Right cardiac atrium (tissue), 5 donors: ENCODE measurements at regions not wholly inside any gene's neighbourhood (a gene's known extent, or its start where the extent isn't known, plus 50 kb on each side); places are given as distances from the start of the nearest gene placed in this dataset.

Experiments used
- ATAC-seq, 2 donors: fragments of 200-7000 bp; cut with Tn5 transposase; one replicate each; pipeline versions ENCODE4 v1.8.0 to v1.9.1; 2020; ENCODE audit warnings: moderate library complexity in 2 of 2, mild to moderate bottlenecking in 1 of 2
- DNase-seq, 3 donors: peaks; one replicate each; pipeline ENCODE4 v3.0.0-alpha.2; 2020
- H3K27ac ChIP-seq: one replicate; pipeline ENCODE4 v1.5.1; 2013; ENCODE audit warnings: mild to moderate bottlenecking, low read length, control low read depth, moderate library complexity
- H3K27me3 ChIP-seq: one replicate; pipeline ENCODE4 v1.6.1; 2013; ENCODE audit not compliant: control insufficient read depth, insufficient read depth
- H3K4me1 ChIP-seq: one replicate; pipeline ENCODE4 v1.6.1; 2013; ENCODE audit warnings: low read length; ENCODE audit not compliant: control insufficient read depth, insufficient read depth
- H3K4me3 ChIP-seq: one replicate; pipeline ENCODE4 v1.5.1; 2013; ENCODE audit warnings: low read length, control low read depth
- H3K9me3 ChIP-seq: one replicate; pipeline ENCODE4 v1.6.1; 2013; ENCODE audit warnings: low read length; ENCODE audit not compliant: control insufficient read depth
- WGBS: extraction: QIAGEN DNeasy Blood & Tissue Kit; methylation state at CpG from one replicate; pipeline ENCODE4 v1.1.7; 2013; 5-methylcytosine and 5-hydroxymethylcytosine counted together
- intact Hi-C, 4 donors: fragments of 100-400 bp; cut with DNase I; formaldehyde crosslinking; loops; one replicate each; pipeline versions ENCODE4 v1.11.0 to v1.14.0; 2022 to 2023
- donor health status: healthy with polysubstance abuse.
- donor health status: DM: no; HTN: yes; CAD: no.
- donor health status: DM: no; HTN: no; CAD: no.
- donor health status: DM: no; HTN: yes; CAD: no; lungs with severe emphysema.
- donor health status: DM: yes; HTN: yes; CAD: no.

DNA sequence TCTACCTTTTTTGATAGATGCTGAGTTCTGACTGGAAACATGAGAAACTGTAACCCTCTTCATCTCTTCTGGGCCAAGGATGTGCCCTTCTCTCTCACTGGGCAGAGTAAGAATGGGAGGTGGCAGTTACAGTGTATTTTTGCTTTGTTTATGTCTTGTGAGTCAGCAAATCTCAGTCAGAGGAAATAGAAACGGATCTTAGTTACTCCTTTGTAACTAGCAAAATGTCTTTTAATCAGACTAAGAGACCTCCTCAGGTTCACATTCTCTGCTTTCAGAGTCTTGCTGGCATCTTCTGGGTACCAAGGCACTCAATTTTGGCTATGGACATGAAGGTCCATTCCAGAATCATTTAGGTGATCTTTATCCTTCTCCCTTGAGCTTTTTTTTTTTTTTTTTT, 70.9 kb downstream of the HHEX start:
- WGBS, result 44% methylated on average over 1 of the region's 1 CpG
- H3K27ac ChIP-seq, result no peak overlapping the region
- H3K9me3 ChIP-seq, result no peaks in the 10 kb centered on the region
- no peaks in the 10 kb centered on the region for H3K27me3 ChIP-seq
- ATAC-seq (no peak), DNase-seq (no peak)
- peaks cover 12% of the 10 kb centered on the region for H3K4me1 ChIP-seq
- no peak overlapping the region for H3K4me3 ChIP-seq
- intact Hi-C loops, result no loop called here

GRCh38 chr10:92761571-92761970, 71.8 kb downstream of the HHEX start:
- no peak for DNase-seq
- Histone ChIP-seq H3K4me1 (peaks cover 12% of the 10 kb centered on the region), H3K4me3 (no peak overlapping the region), H3K27ac (no peak overlapping the region), H3K27me3 (no peaks in the 10 kb centered on the region), H3K9me3 (no peaks in the 10 kb centered on the region)
- no peak for ATAC-seq
- intact Hi-C loops, result no loop called here
- 90% methylated on average over 4 of the region's 4 CpGs for WGBS

DNA sequence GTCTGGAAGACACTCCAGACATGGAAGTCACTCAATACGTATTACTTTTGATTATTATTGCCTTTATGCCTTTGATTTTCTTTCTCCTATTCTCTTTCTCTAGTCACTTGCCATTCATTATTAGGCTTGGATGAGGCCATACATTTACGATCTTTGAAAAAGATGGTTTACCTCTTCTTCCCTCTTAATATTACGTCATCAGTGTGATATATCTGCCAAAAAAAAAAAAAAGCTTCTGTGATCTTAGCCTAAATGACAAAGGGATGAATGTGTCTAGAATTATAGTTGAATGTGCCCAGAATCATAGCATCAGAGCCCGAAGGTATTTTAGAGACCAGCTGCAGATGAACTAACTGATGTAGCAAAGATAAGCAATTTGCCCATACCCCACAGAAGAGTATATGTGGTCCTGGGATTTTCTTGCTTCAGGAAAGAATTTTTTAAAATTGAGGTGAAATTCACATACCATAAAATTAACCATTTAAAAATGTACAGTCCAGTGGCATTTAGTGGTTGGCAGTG, 73.9 kb downstream of the HHEX start:
- peaks cover 2% of the 10 kb centered on the region for H3K4me1 ChIP-seq
- intact Hi-C loops, result no loop called here

DNA sequence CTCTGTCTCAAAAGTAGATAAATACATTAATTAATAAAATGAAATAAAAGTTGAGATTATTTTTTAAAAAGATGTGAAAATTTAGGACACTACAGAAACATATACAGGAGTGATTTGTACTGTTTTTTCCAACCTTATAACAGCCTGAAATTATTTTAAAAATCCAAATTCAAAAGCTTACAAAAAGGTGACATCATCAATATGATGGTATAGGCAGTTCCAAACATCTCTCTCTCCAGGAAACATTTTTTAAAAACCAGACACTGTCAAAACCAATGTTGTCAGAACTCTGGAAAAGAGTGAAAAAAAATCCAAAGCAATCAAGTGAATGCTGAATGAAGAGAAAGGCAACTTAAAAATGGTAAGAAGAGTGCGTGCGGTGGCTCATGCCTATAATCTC, 76.7 kb downstream of the HHEX start:
- Histone ChIP-seq H3K9me3 (no peaks in the 10 kb centered on the region), H3K4me1 (peaks cover 2% of the 10 kb centered on the region), H3K27ac (no peak overlapping the region), H3K27me3 (no peaks in the 10 kb centered on the region), H3K4me3 (no peak overlapping the region)
- 95% methylated on average over 2 of the region's 2 CpGs for WGBS
- intact Hi-C loops, result no loop called here
- no peak for ATAC-seq
- no peak for DNase-seq

More for the DNA sequence above, 73.9 kb downstream of the HHEX start:
- ATAC-seq (no peak), DNase-seq (no peak)
- WGBS, result 94% methylated on average over 4 of the region's 4 CpGs
- no peak overlapping the region for H3K4me3 ChIP-seq
- H3K9me3 ChIP-seq, result no peaks in the 10 kb centered on the region
- no peaks in the 10 kb centered on the region for H3K27me3 ChIP-seq
- H3K27ac ChIP-seq, result no peak overlapping the region

- Histone ChIP-seq H3K4me1 (no peaks in the 10 kb centered on the region), H3K27me3 (no peaks in the 10 kb centered on the region), H3K9me3 (no peaks in the 10 kb centered on the region), H3K27ac (no peak overlapping the region), H3K4me3 (no peak overlapping the region)
- ATAC-seq, result no peak
- intact Hi-C loops, result no loop called here
- WGBS, result 92% methylated on average over 1 of the region's 1 CpG
- DNase-seq, result no peak
Measured at GRCh38 chr10:92768104-92768503, 78.3 kb downstream of the HHEX start.

DNA sequence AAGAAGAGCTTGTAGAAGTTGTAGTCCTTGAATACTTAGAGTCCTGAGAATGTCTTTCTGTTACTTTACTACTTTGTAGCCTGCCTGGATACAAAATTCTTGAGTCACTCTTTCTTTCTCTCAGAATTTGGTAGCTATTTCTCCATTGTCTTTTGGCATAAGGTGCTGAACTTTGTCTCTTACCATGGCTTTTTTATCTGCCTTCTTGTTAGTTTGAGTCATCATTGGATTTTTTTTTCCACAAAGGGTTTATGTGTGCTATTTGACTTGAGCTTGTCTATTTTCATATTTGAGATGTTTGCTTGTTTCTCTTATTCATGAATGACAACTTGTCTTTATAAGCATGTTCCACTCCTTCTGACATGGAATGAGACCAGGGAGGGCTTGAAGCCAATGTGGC, 74.5 kb upstream of the EXOC6 start:
- DNase-seq (no peak), ATAC-seq (no peak)
- Histone ChIP-seq H3K27me3 (no peaks in the 10 kb centered on the region), H3K4me3 (no peak overlapping the region), H3K4me1 (no peaks in the 10 kb centered on the region), H3K27ac (no peak overlapping the region), H3K9me3 (no peaks in the 10 kb centered on the region)
- intact Hi-C loops, result no loop called here

DNA sequence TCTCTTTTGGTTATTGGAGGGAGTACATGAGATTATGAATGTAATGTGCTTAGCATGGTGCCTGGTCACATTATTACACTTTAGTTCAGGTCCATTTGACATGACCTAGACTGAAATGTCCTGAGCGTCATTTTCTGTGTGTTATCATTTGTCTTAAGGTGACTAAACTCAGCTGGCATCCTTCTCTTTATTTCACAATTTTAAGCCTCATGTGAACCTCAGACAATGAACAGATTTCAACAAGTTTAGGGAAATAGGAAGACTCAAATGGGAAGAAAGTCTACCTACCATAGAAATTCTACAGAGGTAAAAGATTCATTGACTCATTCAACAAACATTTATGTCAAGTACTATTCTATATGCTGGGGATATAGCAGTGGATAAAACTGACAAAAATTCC, 70.2 kb upstream of the EXOC6 start:
- H3K9me3 ChIP-seq, result no peaks in the 10 kb centered on the region
- H3K27me3 ChIP-seq, result no peaks in the 10 kb centered on the region
- H3K27ac ChIP-seq, result no peak overlapping the region
- intact Hi-C loops, result no loop called here
- DNase-seq (no peak), ATAC-seq (no peak)
- no peaks in the 10 kb centered on the region for H3K4me1 ChIP-seq
- 85% methylated on average over 1 of the region's 1 CpG for WGBS
- no peak overlapping the region for H3K4me3 ChIP-seq

DNA sequence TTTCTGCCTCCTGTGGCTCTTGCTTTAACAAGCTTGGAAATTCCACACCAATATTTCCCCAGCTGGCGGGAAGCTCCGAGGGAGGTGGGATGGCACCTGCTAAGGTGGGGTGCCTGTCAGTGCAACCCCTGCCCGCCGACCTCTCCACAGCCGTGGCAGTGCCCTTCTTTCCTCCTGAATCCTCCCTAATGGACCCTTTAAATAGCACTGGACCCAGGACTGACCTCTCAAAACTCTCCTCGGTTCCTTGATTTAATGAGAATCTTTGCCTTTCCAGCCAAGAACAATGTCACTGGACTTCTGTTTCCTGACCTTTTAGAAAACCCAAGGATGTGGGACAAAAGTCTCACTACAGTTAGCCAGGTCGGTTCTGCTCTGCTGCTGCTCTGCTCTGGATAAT, 63.2 kb upstream of the EXOC6 start:
- H3K4me1 ChIP-seq, result no peaks in the 10 kb centered on the region
- H3K9me3 ChIP-seq, result no peaks in the 10 kb centered on the region
- DNase-seq (no peak), ATAC-seq (no peak)
- no peak overlapping the region for H3K27ac ChIP-seq
- H3K27me3 ChIP-seq, result no peaks in the 10 kb centered on the region
- intact Hi-C loops, result no loop called here
- 60% methylated on average over 7 of the region's 7 CpGs for WGBS
- H3K4me3 ChIP-seq, result no peak overlapping the region

GRCh38 chr10:92787557-92788152, 60.7 kb upstream of the EXOC6 start:
- no peak overlapping the region for H3K4me3 ChIP-seq
- ATAC-seq (no peak), DNase-seq (no peak)
- no peaks in the 10 kb centered on the region for H3K4me1 ChIP-seq
- no peak overlapping the region for H3K27ac ChIP-seq
- H3K27me3 ChIP-seq, result no peaks in the 10 kb centered on the region
- 69% methylated on average over 11 of the region's 11 CpGs for WGBS
- no peaks in the 10 kb centered on the region for H3K9me3 ChIP-seq
- intact Hi-C loops, result no loop called here

- intact Hi-C loops, result no loop called here
- H3K4me1 ChIP-seq, result no peaks in the 10 kb centered on the region
- no peak for DNase-seq
- H3K4me3 ChIP-seq, result no peak overlapping the region
- 82% methylated on average over 8 of the region's 8 CpGs for WGBS
- H3K27me3 ChIP-seq, result no peaks in the 10 kb centered on the region
- ATAC-seq, result no peak
- H3K27ac ChIP-seq, result no peak overlapping the region
- H3K9me3 ChIP-seq, result no peaks in the 10 kb centered on the region
Measured at GRCh38 chr10:92789067-92789466, 59.3 kb upstream of the EXOC6 start.

DNA sequence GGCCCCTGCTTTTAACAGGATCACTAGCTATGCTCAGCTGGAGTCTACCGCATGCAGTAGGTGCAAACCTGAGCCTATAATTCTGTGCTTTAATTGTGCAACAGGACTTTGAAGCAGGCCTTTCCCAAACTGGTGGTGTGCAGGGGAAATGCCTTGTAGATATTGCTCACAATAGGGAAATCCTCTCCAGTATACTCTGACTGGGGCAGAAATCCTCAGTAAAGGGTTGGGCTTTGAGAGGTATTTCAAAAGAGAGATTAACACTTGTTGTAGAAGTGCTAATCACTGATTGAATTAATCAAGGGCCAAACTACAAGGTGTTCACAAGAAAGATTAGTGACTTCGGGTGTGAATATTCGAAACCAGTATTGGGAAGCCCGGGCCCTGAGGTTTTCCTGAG, 58.5 kb upstream of the EXOC6 start:
- 63% methylated on average over 4 of the region's 4 CpGs for WGBS
- H3K4me1 ChIP-seq, result no peaks in the 10 kb centered on the region
- intact Hi-C loops, result no loop called here
- no peak for DNase-seq
- H3K4me3 ChIP-seq, result no peak overlapping the region
- no peaks in the 10 kb centered on the region for H3K9me3 ChIP-seq
- no peaks in the 10 kb centered on the region for H3K27me3 ChIP-seq
- peak in 1 of 2 donors; percentile 36 for ATAC-seq
- no peak overlapping the region for H3K27ac ChIP-seq

GRCh38 chr10:92790440-92790839, 57.9 kb upstream of the EXOC6 start:
- Histone ChIP-seq H3K27ac (no peak overlapping the region), H3K9me3 (no peaks in the 10 kb centered on the region), H3K27me3 (no peaks in the 10 kb centered on the region), H3K4me3 (no peak overlapping the region), H3K4me1 (no peaks in the 10 kb centered on the region)
- DNase-seq (no peak), ATAC-seq (no peak)
- intact Hi-C loops, result no loop called here
- WGBS, result 47% methylated on average over 2 of the region's 2 CpGs
